Thoracic aorta (tissue), 2 donors: ENCODE measurements at regions not wholly inside any gene's neighbourhood (a gene's known extent, or its start where the extent isn't known, plus 50 kb on each side); places are given as distances from the start of the nearest gene placed in this dataset.

Source experiments
- ATAC-seq: fragments of 150-250 bp; one replicate; pipeline ENCODE4 v1.8.0; 2017; ENCODE audit warnings: low read depth; ENCODE audit not compliant: insufficient number of reproducible peaks, low FRiP score
- DNase-seq: peaks from one replicate; pipeline ENCODE4 v3.0.0-alpha.2; 2020; ENCODE audit warnings: low spot score
- H3K27ac ChIP-seq, 2 donors: fragments of 200-600 bp; sonication (generic); 1 replicate in 1 of 2; 2 replicates in 1 of 2; pipeline ENCODE4 v1.5.1; 2016; ENCODE audit warnings: mild to moderate bottlenecking in 2 of 2, moderate library complexity in 2 of 2
- H3K27me3 ChIP-seq: fragments of 200-600 bp; sonication (generic); replicated peaks from 2 replicates; pipeline ENCODE4 v1.6.0; 2016; ENCODE audit warnings: mild to moderate bottlenecking; ENCODE audit not compliant: insufficient read depth
- H3K36me3 ChIP-seq: fragments of 200-600 bp; sonication (generic); one replicate; pipeline ENCODE4 v1.5.1; 2016
- H3K4me1 ChIP-seq, 2 donors: fragments of 200-600 bp; sonication (generic); 1 replicate in 1 of 2; 2 replicates in 1 of 2; pipeline versions ENCODE4 v1.5.1 to v1.6.0; 2016; ENCODE audit warnings: low read depth in 2 of 2, mild to moderate bottlenecking in 1 of 2; ENCODE audit not compliant: control insufficient read depth in 1 of 2
- H3K4me3 ChIP-seq: fragments of 200-600 bp; sonication (generic); 2 replicates; pipeline ENCODE4 v1.5.1; 2016; ENCODE audit warnings: mild to moderate bottlenecking
- H3K9me3 ChIP-seq: fragments of 200-600 bp; sonication (generic); 2 replicates; pipeline ENCODE4 v1.5.1; 2016
- CTCF ChIP-seq: fragments of 200-600 bp; sonication (generic); IDR thresholded peaks from one replicate; pipeline ENCODE4 v1.5.1; 2019; ENCODE audit warnings: antibody characterized with exemption

- ATAC-seq: no peak
- Histone ChIP-seq H3K27me3 (no peaks in the 10 kb centered on the region), H3K4me3 (no peak overlapping the region), H3K9me3 (no peaks in the 10 kb centered on the region), H3K4me1 (no peaks in the 10 kb centered on the region), H3K27ac (no peak overlapping the region), H3K36me3 (no peaks in the 10 kb centered on the region)
- no peak for DNase-seq
- TF ChIP-seq CTCF: no peak
These were observed 281.9 kb downstream of the PPP1R3A start for GRCh38 chr7:113636727-113637421.

- Histone ChIP-seq H3K9me3 (no peaks in the 10 kb centered on the region), H3K27me3 (no peaks in the 10 kb centered on the region), H3K4me1 (no peaks in the 10 kb centered on the region), H3K4me3 (no peak overlapping the region), H3K27ac (no peak overlapping the region), H3K36me3 (no peaks in the 10 kb centered on the region)
- TF ChIP-seq CTCF: no peak
- no peak for ATAC-seq
- DNase-seq: no peak
These were observed 283.3 kb downstream of the PPP1R3A start for GRCh38 chr7:113635492-113635891.

- DNase-seq: no peak
- TF ChIP-seq CTCF: no peak
These were observed 285.7 kb downstream of the PPP1R3A start for GRCh38 chr7:113633073-113633472.

GRCh38 chr7:113628948-113629847 is 289.6 kb downstream of the PPP1R3A start:
- DNase-seq (no peak), ATAC-seq (no peak)
- Histone ChIP-seq H3K4me1 (no peaks in the 10 kb centered on the region), H3K27me3 (no peaks in the 10 kb centered on the region), H3K27ac (no peak overlapping the region), H3K9me3 (no peaks in the 10 kb centered on the region), H3K36me3 (no peaks in the 10 kb centered on the region), H3K4me3 (no peak overlapping the region)
- TF ChIP-seq CTCF: no peak

More at GRCh38 chr7:113633073-113633472, 285.7 kb downstream of the PPP1R3A start:
- no peaks in the 10 kb centered on the region for H3K27me3 ChIP-seq
- H3K4me3 ChIP-seq: no peak overlapping the region
- no peaks in the 10 kb centered on the region for H3K9me3 ChIP-seq
- H3K4me1 ChIP-seq: no peaks in the 10 kb centered on the region
- no peaks in the 10 kb centered on the region for H3K36me3 ChIP-seq
- no peak overlapping the region for H3K27ac ChIP-seq
- no peak for ATAC-seq

- Histone ChIP-seq H3K4me1 (no peaks in the 10 kb centered on the region), H3K9me3 (no peaks in the 10 kb centered on the region), H3K4me3 (no peak overlapping the region), H3K36me3 (no peaks in the 10 kb centered on the region), H3K27ac (no peak overlapping the region), H3K27me3 (no peaks in the 10 kb centered on the region)
- no peak for TF ChIP-seq CTCF
- ATAC-seq: no peak
- no peak for DNase-seq
These were observed 293.2 kb downstream of the PPP1R3A start for GRCh38 chr7:113625494-113626102.
